ENCODE measurements at regions not wholly inside any gene's neighbourhood (a gene's known extent, or its start where the extent isn't known, plus 50 kb on each side); places are given as distances from the start of the nearest gene placed in this dataset.
"Not testable (repeated sequence)": the region's sequence is repeated elsewhere in the genome, so short reads cannot be mapped to it uniquely, and the experiment has no call there.

DNA sequence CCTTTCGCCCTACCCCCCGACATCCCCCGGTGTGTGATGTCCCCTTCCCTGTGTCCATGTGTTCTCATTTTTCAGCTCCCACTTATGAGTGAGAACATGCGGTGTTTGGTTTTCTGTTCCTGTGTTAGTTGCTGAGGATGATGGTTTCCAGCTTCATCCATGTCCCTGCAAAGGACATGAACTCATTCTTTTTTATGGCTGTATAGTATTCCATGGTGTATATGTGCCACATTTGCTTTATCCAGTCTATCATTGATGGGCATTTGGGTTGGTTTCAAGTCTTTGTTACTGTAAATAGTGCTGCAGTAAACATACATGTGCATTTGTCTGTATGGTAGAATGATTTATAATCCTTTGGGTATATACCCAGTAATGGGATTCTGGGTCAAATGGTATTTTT is 392.1 kb downstream of the UTRN start:
- DNase-seq (ENCODE audit: low read depth in 2 of 2), result not testable (repeated sequence)

DNA sequence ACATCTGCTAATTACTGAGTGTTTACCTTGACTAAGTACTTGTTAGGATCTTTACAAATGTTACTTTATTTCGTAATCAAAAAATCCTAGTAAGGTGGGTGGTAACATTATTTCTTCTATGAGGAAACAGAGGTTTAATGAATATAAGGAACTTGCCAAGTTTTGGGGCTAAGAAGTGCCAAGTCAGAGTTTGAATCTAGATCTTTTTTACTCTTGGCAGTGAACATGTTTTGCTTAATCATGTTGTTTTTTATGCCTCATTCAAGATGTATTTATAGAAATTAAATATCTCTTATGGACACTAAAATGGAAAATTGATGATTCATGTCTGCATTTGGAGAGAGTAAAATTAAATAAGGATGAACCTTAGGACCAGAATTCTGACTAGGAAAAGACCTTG is 393.7 kb downstream of the UTRN start:
- DNase-seq (ENCODE audit: low read depth in 2 of 2), result no peak

DNA sequence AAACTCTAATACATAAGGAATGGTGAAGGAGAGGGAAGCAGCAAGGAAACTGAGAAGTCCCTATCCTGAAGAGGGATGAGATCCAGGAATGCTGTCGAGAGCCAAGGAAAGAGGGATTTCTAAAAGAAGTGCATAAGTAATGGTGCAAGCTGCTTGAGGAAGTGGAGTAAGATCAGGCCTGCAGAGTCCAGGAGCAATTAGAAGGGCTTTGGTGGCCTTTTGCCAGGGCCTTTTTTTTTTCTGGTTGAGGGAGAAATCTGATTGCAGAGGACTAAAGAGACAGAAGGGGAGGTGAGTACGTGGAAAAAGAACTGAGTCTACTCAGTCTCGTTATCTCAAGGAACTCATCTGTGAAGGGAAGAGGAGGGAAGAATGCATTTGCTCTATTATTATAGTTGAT is 396.2 kb downstream of the UTRN start:
- no peak for DNase-seq (ENCODE audit: low read depth in 2 of 2)

DNA sequence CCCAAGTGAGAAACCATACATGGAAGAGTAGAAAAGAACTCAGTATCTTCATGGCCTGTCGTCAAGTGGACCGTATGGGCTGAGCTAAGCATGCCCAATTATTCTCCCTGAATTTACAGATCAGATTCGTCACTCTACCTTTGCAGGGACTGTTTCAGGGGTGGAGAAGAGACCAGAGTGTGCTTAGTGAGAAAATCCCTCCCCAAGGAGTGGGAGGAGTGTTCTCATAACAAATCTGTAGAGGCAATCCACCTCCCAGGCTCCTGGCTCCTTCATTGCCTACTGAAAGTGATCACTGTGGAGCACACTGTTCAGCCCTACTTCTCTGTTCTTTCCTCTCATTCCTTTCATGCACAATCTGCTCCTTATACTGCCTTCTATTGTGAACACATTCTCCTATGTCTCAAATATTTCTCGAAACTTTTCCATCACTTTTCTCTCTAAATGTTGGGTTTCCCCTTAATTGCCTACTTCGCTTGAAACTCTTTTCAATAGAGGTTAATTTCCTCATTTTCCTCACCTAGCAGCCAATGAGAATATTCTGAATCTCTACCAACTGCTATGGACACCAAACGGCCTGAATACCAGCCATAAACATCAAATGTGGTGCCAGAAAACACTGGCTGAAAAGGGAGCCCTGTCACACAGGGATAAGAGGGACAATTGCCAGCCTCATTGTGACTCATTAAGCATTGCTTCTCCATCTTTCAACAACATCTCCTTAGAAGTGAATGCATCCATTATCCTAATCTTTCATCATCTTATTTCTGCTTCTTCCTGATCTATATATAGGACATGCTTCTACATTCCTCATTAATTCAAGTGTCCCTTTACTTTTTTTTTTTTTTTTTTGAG is 398.3 kb downstream of the UTRN start:
- no peak for DNase-seq (ENCODE audit: low read depth in 2 of 2)

DNA sequence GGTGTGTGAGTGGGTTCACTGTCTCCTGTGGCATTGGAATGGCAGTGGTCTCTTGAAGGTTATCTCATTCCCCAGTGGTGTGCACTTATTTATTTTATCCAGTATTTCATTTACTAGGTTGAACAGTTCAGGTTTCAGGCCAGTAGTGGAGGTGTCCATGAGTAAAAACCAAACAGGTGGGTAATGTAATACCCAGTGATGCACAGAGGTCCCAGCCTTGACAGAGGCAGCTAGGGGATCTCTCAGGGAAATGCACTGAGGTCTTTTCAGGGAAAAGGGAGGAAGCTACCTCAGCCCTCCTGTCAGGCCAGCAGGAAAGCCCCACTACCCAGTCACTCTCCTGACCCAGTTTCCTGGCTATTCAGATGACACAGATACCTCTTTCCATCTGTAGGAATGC is 403.6 kb downstream of the UTRN start:
- no peak for DNase-seq (ENCODE audit: low read depth in 2 of 2)

DNA sequence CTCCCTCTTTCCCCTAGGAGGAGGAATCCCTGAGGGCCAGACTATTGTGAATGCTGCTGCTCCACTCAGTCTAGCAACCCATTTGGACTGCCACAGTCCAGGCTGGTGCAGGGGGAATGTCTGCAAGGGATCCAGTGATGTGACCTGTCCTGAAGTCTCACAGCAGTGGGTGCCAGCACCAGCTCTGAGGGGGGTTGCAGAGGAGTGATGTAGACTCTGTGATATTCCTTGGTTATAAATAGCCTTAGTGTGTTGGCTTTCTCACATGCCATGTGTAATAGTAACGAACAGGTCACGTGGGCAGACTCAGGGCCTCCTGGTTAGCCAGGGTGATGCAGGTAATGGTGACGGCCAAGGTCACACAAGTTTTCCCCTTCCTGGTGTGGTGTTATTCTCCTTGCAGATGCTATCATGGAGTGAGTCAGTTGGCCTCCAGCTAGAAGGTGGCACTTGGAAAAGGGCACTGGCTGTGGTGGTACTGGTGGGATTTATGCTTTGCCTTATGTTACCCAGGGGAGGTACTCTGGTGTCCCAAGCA is 404.4 kb downstream of the UTRN start:
- DNase-seq (ENCODE audit: low read depth in 2 of 2), result no peak

DNA sequence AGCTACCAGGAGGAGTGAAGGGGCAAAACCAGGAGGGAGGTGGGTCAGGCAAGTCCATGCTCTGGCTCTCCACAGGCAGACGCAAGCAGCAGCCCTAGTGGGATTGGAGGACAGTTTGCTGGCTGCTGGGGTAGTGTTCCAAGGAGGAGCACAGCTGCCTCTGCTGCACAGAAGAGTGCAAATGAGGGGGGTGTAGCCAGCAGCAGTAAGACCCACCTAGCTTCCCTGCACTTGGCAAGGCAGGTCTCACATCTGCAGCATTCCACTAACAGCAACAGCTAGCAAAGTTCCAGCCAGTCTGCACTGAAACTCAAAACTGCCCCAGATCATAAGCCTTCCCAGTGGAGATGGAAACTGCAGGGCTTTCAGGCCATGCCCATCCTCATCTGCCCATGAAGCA is 405.0 kb downstream of the UTRN start:
- DNase-seq (ENCODE audit: low read depth in 2 of 2), result no peak

DNA sequence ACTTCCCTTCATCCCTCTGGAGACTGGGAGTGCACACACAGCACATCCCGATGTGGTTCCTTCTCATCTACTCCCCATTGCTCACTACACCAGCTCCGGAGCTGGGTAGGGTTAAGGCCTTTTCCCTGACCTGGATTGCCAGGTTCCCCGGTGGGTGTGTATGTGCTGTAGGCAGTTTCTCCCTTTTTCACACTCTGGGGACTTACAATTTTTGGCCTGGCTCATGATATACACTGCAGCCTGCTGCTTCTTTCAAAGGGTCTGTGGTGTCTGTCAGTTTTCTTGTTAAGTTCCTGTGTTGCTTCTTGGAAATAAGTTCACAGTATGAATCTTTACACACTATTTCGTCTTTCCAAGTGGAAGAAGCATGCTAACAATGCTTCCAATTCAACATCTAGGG is 405.5 kb downstream of the UTRN start:
- no peak for DNase-seq (ENCODE audit: low read depth in 2 of 2)

DNA sequence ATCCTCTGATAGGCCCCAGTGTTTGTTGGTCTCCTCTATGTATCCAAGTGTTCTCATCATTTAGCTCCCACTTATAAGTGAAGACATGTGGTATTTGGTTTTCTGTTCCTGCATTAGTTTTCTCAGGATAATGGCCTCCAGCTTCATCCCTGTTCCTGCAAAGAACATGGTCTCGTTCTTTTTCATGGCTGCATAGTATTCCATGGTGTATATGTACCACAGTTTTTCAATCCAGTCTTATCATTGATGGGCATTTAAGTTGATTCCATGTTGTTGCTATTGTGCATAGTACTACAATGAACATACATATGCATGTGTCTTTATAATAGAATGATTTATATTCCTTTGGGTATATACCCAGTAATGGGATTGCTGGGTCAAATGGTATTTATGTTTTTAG is 406.9 kb downstream of the UTRN start:
- DNase-seq (ENCODE audit: low read depth in 2 of 2), result not testable (repeated sequence)

DNA sequence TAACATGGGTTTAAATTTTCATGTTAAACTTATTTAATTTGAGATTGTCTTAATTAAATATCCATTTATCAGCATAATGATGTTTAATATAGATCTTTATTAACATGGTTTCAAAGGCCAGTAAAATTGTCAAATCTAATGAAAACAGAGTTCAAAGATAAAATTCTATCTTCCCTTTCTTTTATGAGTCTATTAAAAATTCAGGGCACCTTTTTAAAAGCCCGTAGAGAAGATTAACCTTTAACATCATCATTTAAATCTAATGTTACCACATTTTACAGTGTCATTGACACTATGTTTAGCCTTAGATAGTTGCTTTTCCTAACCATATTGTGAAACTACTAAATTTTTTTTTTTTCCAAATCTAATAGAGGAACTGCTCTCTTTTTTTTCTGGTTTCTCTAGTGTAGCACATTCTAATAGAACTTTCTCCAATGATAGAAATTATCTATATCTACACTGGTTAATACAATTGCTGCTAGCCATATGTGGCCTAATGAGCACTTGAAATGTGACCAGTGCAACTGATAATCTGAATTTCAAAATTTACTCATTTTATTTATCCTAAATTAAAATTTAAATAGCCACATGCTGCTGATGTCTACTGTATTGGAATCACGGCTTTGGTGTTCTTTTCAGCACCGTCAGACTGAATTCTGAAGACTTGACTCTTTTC is 410.9 kb downstream of the UTRN start:
- DNase-seq (ENCODE audit: low read depth in 2 of 2), result no peak

DNA sequence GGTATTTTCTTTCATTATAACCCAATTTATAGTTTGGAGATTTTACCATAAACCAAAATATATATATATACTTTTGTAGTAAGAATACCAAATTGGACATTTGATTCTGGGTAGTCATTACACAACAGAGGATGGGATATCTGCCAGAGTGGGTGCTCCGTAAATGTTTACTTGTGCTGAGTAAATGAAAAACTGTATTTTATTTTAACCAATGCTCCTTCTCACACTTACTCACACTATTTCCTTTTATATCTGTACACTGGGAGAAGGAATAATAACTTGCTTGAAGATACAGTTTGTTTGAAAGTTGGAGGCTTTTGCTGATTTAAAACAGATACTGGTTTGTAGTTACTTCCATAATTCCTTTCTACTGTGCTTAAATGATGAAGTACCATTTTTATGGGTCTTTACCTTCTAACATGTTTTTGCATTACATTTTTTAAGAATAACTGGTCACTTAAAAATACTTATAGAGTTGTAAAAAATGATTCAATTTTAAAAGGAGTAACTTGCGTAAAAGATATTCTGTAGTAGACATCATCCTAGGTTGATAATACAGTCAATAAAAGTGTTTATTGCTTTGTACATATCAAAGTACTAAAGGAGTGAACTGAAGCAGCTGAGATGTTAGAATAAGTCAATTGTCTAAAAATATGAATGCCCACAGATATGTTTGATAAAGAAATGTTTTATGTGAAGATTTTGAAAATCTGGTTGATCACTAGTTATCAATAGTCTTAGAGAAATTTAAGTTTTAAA is 411.7 kb downstream of the UTRN start:
- DNase-seq (ENCODE audit: low read depth in 2 of 2), result no peak

DNA sequence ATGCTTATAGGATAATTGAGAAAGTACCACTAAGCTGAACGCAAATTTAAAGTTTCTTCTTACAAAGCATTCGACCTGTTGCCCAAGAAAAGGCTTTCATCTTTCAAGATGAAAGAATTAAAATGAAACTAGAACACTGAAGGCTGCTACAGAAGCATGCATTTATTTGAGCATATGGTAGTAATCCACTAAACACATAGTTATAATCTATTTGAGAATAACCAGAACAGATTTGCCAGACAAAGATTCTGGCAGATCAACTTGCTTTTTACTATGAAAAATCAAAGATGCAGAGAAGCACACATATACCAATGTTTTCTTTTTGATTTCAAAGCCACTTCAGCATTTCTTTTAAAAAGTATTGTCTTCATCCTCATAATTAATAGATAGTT is 412.2 kb downstream of the UTRN start:
- no peak for DNase-seq (ENCODE audit: low read depth in 2 of 2)

DNA sequence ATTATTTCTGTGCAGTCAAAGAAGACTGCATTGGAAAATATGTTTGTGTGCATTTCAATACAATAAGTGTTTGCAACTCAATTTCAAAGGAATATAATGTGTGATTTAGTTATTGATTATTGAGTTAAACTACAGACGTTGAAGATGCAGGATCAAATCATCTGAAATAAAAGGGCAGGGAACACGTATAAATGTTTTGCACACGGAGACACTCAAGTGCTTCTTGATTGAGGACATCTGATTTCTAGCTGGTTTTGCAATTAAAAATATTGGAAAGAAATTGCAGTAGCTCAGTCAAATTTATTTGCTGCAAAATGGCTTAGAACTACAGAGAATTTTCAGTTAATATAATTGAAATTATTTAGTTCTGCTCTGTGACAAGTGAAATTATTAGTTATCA is 412.7 kb downstream of the UTRN start:
- no peak for DNase-seq (ENCODE audit: low read depth in 2 of 2)

DNA sequence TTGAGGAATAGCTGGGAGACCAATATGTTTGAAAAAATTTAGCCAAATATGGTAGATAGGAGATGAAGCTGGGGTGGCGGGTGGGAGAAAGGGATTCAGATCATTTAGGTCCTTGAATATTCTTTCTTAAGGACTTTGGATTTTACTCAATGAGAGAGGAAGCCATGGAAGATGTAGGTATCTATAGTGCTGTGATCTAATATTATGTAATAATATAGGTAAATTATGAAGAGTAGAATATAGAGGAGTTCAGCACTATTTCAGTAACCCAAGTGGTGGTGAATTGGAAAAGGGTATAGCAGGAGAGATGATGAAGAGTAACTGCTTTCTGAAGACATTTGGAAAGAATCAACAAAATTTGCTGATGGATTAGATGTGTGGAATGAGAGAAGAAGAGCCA is 417.6 kb downstream of the UTRN start:
- DNase-seq (ENCODE audit: low read depth in 2 of 2), result no peak

DNA sequence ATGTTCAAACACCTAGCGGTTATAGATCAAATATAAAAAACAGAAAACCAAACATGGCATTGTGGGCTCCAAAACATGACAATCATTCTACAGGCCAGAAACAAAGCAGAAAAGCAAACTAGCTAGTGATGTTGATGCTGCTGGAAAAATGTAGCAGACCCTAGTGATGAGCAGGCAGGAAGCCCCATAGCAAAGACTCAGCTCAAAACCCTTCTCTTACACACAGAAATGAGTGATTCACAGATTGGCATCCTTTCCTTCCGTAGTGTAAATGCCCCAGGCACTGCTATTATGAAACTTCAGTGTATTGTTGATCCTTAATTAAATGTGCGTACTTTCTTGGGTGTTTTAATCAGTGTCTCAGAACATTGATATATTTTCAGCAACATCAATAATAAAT is 425.1 kb downstream of the UTRN start:
- DNase-seq (ENCODE audit: low read depth in 2 of 2), result no peak

DNA sequence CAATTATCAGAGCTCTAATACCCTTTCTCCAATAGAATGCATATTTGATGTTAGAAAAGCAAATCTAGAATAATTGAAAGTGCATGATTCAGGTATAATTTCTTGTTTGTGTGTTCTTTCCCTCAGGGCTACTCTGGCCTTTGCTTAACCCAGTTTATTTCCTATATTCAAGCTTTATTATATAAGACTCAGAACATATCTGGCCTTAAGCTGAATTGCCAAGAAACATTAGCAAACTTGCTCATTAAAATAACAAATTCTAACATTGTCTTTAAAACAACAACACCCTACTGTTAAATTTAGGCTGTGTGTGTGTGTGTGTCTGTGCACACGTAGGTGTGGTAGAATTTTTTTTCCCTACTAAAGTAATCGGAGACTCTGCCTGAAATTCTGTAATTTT is 426.5 kb downstream of the UTRN start:
- DNase-seq (ENCODE audit: low read depth in 2 of 2), result no peak

DNA sequence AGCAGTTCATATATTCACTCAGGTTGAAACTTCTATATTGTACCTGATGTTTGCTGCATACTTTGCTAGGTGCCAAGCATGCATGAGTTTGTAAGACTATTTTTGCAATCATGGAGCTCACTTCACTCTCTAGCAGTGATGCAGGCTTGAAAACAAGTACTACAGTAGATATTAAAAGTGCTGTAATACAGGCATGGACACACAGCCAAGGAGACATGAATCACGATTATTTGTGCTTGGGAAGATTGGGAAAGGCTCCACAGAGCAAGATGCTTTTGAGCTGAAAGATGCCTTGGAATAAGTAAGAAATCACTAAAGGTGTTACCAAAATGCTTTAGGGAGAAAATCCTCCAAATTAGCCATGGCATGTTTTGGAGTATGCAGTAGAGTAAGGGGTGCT is 427.4 kb downstream of the UTRN start:
- no peak for DNase-seq (ENCODE audit: low read depth in 2 of 2)

DNA sequence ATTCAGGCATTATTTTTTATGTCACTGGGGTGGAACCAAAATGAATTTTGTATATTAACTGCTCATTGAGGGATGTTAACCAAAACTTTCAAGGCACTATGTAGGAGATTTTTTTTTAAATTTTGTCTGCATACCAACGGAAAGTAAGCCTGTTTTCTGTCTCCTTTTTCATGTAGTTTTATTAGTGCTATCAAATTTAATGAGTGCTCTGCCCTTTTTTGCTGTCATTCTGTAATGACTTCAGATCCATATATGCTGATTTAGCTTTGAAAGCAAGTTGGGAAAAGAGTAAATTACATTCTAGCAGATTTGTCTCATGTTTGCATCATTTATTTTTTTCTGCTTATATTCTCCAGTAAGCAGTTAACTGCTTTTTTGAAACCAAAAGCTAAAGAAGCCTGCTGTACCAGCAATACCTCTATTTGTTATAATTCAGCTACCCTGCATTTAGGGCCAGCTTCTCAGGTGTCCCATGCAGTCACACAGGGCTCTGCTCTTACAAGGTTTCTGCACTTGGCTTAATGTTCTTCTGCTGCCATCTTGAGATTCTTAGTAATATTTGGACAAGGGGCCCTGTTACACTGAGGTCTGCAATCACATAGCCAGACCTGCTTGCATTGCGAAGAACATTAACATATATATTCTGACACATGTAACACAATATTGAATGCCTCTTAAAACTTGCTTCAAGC is 429.0 kb downstream of the UTRN start:
- no peak for DNase-seq (ENCODE audit: low read depth in 2 of 2)

DNA sequence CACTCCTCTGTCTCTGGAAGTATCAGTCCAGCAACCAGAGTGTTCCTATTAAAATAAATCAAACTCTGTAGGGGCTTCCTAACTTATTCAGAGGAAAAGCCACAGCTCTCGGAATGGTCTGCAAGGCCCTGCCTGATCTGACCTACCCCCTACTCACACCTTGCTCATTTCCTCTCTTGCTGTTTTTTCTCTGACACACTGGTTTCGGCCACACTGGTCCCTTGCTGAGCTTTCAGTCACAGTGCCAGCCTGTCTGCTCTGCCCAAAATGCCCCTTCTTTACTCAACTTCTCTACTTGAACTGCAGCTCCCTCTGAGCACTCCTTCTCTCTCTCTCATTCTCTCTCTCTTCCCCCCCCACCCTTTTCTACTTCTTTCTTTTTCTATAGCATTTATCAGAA is 430.2 kb downstream of the UTRN start:
- no peak for DNase-seq (ENCODE audit: low read depth in 2 of 2)

DNA sequence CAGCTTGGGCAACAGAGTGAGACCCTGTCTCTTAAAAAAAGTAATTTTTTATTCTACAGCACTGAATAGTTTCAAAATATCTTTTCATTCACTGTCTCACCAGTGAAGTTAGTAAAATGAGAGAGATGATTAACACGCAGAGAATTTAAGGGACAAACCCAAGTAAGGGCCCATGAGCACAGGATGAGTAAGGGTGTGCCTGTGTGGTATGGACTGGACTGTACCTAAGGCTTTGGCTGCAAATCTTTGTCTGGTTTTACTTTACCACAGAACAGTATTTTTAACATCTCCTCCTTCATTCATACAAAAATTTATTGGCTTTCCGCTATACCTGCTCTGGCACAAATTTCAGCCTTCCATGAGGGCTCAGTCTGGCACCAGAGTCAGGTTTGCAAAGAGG is 433.3 kb downstream of the UTRN start:
- no peak for DNase-seq (ENCODE audit: low read depth in 2 of 2)

DNA sequence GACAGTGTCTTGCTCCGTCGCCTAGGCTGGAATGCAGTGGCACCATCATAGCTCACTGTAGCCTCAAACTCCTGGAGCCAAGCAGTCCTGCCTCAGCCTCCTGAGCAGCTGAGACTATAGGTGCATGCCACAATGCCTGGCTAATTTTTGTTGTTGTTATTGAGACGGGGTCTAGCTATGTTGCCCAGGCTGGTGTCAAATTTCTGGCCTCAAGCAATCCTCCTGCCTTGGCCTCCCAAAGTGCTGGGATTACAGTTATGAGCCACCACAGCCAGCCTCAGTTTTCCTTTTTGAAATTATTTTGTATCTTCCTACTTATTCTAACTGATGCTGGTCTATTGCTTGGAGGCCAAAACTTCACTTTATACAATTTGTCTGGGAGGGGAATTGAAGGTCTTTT is 436.1 kb downstream of the UTRN start:
- DNase-seq (ENCODE audit: low read depth in 2 of 2), result no peak

DNA sequence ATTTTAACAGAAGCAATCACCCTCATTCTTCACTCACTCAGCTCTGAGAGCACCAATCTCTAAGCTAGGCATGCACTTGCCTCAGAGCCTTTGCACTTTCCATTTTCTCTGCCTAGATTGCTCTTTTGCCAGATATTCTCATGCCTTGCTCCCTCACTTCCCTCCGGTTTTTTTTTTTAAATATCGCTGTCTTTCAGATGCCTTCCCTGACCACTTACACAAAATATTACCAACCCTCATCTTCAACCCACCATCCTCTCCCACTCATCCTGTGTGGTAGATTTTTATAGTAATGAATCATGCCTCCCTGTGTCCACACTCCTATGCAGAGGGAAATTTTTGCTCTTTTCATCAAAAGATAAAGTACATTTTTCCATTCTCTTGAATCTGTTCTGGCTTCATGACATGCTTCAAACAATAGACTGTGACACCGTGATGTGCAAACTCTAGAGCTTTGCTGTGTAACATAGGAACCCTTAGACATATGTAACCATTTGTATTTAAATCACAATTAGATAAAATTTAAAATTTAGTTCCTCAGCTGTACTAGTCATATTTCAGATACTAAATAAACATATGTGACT is 437.1 kb downstream of the UTRN start:
- no peak for DNase-seq (ENCODE audit: low read depth in 2 of 2)

Measured in stimulated activated CD4-positive, alpha-beta T cell treated with anti-CD3 and anti-CD28 coated beads, Interleukin-12 subunit alpha, Interleukin-12 subunit beta, amount 100 ng/mL, for 24 hours (primary cell).